GDM1 (cell line): ENCODE measurements at regions not wholly inside any gene's neighbourhood (a gene's known extent, or its start where the extent isn't known, plus 50 kb on each side); places are given as distances from the start of the nearest gene placed in this dataset.
"Not testable (repeated sequence)": the region's sequence is repeated elsewhere in the genome, so short reads cannot be mapped to it uniquely, and the experiment has no call there.

ENCODE experiments used
- DNase-seq: peaks from one replicate; lab custom pipeline; 2025; lab: John Stamatoyannopoulos, UW

DNA sequence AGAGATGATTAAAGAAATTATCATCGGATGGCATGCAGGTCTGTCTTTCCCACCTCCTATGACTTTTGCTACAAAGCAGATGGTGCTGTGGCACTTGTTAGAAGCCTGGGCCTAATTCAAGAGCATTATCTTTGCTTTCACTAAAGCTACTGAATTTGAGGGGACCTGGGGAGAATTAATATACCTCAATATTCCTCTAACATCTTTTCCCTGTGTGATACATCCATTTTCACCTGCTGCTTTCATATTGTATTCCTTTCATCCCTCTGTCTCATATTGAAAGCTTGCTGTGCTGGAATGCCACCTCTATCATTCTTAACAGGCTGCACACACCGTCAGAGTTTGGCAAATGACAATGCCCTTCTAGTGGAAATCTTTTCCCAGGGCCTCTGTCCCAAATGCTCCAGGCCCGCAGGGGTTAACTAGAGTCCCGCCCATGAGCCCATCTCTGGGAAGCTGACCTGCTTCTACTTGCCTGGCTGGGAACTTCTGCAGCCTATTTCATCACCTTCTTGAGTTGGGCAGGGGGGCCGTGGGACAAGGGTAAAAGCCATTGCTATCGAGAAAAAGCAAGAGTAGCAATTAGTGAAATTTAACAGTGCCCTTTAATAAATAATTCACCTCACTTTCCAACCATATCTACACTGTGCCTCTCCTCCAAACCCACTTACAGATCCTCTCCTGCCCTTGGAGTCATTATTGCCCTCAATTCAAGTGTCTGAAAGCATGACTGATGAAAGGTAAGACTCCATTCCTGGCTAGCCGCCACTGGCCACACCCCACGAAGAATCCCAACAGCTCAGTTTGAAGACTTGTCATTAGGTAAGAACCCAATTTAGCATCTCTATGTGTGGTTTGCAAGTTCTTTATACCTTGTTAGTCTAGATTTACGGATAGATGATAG lies 126.7 kb upstream of the BTG1 start:
- DNase-seq = no peak

DNA sequence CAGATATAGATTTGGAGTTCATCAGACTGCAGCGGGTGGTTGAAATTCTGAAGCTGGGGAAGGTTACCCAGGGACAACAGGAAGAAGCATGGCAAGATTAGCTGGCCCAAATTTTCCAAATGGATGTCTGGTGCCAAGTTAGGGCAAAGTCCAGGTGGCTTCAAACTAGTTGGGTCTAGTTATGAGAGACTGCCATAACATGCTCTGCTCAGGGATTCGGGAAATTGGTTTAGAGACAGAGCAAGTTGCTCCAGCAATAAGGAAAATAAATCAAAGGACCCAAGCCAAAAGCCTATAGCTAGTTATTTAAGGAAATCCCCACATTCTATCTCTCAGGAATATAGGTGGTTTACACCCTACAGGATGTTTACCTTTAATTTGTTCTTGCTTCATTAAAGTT lies 125.7 kb upstream of the BTG1 start:
- no peak for DNase-seq

DNA sequence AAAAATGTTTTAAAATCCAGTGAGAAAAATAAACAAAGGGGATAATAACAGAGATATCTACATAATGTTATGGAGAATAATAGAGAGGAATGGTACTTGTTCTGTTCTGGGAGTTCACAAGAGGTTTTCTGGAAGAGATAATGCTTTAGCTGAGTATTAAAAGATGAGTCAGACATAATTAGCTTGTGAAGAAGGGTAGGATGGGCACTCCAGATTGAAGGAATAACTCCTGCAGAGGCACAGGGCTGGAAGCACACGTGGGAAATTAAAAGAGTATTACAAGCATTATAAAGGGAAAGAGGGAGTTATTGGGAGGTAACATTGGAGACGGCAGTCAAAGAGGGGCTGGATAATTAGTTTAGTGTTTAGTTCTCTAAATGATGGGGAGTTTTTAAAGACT lies 124.9 kb upstream of the BTG1 start:
- DNase-seq = no peak

DNA sequence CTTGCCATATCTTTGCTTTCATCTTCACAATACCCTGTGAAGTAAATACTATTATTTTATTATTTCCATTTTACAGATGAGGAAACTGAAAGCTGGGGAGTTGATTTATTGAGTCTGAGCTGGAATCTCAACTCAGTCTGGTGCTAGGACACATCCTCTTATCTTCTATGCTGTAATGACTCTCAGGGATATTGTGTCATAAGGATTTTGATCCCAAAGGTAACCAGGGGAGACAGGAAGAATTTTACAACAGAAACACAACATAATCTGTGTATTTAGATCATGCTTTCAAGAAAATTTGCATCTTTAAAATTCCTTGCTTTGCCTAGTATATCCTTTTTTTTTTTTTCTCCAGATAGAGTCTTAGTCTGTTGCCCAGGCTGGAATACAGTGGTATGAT lies 123.3 kb upstream of the BTG1 start:
- no peak for DNase-seq

DNA sequence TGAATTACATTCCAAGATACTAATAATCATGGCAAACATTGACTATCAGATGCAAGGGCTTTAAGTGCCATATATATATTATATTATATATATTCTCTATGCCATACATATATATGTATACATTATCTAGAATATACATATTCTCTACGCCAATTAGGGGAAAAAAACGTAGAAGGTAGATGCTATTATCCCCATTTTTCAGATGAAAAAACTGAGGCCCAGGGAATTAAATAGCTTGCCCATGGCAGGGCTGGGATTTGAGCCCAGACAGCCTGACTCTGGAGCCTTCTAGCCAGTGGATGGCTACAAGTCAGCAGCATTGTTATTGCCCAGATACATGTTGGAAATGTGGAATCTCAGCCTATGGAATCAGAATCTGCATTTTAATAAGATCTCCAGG lies 116.0 kb upstream of the BTG1 start:
- DNase-seq = no peak

DNA sequence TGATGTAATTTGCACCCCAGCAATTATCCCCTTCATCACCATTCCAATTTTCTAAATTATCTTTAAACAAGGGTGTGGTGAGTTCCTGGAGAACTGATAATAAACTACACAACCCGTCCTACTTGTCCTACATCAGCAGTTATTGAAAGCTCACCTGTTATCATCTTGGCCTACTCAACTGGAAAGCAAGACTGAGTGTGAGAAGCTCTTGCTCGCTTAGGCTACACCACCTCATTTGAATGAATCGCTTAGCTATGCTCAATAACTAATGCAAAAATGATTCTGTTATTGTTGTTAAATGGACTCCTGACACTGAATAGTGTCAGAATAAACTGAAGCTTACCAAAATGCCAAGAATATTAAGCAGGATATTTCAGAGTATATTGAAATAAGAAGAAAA lies 115.4 kb upstream of the BTG1 start:
- DNase-seq = no peak

DNA sequence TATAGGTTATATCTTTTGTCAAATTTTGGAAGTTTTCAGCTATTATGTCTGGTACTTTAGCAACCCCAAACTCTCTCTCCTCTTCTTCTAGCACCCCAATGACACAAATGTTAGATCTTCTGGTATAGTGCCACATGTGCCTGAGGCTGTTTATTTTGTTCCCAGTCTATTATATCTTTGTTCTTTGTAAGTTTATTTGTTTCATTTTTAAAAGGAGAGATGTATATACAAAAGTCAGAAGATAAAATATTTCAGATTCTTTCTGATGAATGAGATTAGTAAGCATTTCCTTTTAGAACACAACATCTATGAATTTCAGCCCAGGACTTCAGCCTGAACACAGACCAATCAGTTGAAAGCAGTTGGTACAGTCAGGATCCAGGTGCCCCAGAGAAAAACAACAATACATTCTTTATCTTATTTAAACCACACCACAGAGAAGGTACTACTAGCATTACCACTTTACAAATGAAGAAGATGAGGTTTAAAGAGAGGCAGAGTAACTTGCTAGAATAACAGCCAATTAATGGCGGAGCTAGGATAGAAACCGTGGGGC lies 114.1 kb upstream of the BTG1 start:
- DNase-seq = no peak

DNA sequence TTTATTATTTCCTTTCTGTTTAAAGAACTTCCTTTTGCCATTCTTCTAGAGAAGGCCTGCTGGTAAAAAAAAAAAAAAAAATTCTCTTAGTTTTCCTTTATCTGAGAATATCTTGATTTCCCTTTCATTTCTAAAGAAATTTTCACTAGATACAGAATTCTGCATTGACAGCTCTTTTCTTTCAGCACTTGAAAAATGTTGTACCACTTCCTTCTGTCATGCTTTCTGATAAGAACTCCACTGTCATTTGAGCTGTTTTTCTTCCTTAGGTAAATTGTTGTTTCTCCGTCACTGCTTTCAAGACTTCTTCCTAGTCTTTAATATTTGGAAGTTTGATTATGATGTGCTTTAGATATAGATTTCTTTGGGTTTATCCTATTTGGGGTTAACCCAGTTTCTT lies 113.6 kb upstream of the BTG1 start:
- DNase-seq = no peak

DNA sequence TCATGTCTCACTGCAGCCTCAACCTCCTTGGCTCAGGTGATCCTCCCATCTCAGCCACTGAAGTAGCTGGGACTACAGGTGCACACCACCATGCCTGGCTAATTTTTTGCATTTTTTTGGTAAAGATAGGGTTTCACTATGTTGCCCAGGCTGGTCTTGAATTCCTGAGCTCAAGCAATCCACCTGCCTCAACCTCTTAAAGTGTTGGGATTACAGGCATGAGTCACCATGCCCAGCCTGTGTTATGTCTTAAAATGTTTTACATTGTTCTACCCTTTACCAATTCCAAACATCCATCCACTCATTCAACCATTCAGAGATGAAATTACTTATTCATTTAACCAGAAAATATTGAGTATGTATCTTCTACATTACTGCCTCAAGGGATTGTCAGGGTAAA lies 111.6 kb upstream of the BTG1 start:
- DNase-seq = no peak

DNA sequence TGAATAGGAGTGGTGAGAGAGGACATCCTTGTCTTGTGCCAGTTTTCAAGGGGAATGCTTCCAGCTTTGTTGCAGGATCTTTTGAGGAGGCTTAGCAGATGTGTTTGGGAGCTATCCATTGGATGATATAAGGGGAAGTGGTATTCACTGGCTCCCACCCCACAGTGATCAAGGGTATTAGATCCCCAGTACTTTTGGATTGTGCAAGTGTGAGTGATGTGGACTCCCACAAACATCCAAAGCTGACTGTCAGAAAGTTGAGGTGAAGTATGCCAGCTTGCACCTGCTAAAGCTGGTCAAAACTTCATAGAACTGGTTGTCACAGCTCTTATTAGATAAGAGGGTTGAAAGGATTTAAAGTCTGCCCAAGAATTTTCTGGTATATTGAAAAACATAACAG lies 110.1 kb upstream of the BTG1 start:
- DNase-seq = no peak

DNA sequence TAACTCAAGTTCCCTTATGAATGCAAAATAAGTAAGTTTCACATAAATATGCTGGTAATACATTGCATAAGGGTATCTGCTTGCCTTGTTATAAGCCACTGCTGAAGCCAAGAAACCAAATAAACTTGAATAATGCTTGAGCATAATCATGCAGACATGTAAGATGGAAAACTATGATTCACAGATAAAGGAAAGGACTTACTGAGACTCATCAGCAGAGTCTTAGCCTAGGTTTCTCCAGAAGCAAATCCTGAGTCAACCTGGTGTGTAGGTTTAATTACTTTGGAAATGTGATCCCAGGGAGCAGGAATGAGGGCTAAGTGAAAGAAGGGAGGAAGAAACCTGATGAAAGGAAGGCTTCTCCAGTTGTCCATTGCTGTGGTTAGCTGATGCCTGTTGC lies 107.7 kb upstream of the BTG1 start:
- DNase-seq = no peak

DNA sequence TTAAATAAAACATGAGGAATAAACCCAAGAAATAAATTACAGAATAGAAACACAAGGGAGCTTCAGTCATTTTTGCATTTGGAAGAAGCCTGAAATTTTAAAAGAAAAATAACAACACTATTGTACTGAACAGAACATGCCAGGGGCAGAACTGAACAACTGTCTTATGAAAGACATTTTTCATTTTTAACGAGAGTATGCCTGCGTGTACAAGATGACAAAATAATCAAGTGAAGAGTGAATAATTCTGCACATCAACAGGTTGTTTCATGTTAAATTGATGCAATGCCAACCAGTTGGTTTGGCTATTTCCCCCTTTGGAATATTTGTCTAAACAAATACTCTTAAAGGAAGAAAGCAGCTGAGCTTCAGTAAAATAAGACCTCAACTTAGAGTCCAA lies 103.3 kb upstream of the BTG1 start:
- no peak for DNase-seq

DNA sequence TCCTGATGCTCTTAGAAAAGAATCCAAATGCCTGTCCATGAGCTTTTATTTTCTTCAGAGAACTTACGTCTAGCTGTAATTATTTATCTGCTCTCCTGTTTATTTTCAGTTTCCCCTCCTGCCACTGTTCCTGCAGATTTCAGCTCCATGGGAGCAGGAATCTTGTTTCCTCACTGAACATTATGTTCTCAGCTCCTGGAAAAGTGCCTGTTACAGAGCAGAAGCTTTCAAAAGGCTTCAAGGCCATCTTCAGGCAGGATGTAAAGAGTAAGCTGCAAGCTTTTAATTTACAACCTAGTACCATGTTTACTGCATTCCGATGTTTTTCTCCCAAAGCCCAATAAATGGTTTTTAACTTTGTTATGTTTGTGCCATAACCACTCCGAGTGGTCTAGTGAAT lies 98.4 kb upstream of the BTG1 start:
- no peak for DNase-seq

DNA sequence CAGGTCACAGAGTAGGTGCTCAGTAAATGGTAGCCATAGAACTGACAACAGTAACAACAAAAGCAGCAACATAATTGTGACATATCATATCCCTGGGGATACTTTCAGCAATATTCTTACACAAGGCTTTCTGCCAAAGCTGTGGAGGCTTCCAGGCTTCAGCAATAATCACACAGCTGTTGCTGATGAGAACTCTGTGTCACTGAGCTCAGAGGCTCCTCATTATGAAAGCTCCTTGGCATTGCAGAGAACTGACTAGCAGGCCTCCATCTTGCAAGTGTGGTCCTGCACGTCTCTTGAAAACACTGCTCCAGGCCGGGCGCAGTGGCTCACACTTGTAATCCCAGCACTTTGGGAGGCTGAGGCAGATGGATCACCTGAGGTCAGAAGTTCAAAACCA lies 97.3 kb upstream of the BTG1 start:
- DNase-seq = no peak

DNA sequence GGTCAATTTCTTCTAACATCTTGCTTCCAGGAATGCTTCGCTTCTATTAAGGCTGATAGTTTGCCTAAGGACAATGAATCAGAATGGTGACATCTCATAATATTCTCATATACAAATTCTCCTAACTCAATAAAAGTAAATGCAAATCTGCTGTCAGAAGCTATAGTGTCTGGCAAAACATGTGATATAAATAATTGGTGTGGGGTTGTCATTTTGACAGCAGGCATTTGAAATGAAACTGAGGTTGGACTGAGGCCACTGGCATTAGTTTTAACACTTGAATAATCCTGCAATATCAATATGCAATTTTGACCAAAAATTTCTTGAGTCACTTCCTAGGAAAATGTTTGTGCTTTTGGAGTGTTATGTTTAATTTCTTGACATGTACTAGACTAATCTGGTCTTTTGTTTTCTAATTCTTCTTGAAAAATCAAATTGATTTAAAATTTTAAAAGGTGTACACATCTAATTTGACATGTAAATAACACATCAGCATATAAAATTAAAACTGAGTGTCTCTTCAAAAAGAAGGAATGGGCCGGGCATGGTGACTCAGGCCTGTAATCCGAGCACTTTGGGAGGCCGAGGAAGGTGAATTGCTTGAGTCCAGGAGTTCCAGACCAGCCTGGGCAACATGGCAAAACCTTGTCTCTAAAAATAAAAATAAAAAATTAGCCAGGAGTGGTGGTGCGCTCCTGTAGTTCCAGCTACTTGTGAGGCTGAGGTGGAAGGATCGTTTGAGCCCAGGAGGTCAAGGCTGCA lies 92.3 kb upstream of the BTG1 start:
- no peak for DNase-seq

DNA sequence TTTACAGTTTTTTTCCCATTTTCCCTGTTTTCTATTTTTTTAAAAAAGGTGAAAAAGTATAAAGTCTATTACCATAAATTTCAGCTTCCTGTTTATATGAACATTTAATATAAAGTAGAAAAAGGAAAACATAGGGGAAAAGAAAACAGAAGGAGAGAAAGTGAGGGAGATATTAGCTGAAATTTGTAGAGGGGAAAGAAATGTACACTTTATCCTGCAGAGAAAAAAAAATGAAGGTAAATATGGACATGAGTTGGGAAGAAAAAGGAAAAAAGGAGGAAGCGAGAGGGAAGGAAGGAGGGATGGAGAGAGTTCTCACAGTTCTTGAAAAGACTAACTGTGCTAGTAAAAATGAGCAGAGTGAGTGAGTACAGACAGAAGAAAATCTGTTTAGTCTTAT lies 91.6 kb upstream of the BTG1 start:
- no peak for DNase-seq

DNA sequence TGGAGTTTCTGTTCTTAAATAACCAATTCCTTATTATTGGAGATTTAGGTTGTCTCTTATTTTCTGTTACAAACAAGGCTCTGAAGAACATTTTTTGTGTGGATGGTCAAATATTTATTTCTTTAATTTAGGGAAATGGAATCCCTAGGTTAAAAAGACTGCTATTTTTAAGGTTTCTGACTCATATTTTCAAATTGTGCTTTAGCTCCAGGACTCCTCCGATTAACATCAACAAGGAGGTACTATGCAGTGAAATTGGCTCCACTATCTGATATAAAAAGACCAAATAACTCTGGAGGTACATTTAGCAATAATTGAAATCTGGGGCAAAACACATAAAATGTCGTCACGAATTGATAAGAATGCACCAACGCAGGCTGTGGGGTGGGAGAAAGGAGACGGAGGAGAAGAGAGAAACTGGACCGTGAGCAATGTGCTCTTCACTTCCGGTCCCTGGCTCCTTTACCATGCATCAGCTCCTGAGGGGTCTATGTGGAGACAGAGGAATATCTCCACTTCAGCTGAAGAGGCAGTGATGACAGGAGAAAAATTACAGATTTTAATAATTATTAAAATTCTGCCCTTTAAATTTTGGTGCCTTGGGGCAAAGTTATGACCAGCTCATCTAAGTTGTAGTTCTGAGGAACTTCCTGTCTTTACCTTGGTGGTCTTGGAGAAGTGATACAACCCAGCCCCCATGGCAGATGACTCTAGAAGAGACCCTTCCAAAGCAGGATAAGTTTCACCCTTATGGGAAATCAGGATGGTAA lies 90.2 kb upstream of the BTG1 start:
- no peak for DNase-seq

DNA sequence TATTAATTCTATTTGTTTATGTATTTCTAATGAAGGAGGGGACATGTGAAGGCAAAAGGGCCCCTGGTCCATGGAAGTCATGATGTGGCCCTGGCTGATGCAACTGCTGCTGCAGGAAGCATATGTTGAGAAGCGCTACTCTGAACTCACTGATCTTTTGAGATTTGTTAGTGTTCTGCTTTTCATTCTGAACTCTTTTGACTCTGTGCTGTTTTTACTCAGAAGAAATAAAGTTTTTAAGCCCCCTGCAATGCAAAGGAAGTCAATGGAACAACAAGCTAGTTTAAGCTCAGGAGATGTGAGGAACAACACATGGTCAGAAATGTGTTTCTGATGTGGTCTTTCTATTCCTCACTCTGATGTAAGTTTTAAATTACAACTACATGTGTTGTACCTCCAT lies 88.9 kb upstream of the BTG1 start:
- DNase-seq = no peak

DNA sequence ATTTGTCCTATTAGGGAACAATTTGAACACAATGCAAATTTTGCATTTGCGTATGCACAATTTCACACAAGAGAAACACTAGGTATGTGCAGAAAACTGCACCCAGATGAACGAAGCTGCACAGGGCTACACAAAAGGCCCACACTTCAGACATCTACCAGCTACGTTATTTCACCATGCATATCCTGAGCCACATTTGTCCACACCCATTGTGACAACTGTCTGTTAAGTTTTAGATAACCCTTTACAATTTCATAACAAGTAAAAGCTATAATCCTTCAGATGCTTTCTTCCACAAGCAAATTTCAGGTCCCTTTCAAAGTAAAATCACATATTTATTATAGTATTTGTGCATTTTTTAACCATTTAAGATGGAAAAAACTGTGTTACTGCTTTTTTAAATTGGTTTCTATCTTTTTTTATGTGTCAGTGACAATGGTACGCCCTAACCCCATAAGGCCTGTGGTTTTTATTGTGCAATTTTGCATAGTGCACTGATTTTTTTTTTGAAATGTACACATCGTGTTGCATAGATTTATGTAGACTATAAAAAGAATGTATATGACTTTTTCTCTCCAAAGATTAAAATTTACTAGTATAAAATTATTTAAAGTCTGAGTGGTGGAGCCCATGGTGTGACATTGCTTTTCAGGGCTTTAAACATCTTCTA lies 87.8 kb upstream of the BTG1 start:
- no peak for DNase-seq

DNA sequence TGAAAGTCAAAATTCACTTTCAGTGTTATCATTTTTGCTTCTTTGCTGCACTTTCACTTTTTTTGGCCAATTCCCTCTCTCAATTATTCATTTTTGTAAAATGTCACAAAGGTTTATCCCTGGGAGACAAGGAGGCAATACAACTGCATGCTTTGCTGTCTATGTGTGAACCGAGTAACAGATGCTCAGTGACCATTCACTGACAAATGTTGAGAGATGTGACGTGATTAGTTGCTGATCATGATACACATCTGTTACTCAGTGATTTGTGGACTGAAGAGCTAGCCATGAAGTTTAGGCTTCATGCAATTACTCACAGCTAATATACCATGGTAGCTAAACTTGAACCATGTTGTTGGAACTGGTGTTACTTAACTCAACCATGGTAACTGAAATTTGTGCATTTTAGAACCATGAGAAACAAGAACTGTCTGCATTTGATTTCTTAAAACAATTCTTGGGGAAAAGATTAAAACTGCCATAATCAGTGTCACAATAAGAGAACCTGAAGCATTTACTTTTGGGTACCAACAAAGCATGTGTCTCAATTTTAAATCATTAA lies 86.8 kb upstream of the BTG1 start:
- not testable (repeated sequence) for DNase-seq

DNA sequence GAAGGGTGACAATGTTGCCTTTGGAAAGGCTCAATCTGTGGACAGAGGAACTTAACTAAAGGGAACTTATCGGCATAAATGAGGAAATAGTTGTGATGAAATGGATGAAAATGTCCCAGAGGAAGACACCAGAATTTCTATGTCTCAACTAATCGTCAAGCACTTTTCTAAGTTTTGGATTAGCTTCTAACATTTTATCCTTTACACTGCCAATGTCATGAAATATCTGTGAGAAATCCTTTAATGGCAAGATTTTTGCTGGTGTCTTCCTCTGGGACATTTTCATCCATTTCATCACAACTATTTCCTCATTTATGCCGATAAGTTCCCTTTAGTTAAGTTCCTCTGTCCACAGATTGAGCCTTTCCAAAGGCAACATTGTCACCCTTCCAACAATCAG lies 86.3 kb upstream of the BTG1 start:
- not testable (repeated sequence) for DNase-seq

DNA sequence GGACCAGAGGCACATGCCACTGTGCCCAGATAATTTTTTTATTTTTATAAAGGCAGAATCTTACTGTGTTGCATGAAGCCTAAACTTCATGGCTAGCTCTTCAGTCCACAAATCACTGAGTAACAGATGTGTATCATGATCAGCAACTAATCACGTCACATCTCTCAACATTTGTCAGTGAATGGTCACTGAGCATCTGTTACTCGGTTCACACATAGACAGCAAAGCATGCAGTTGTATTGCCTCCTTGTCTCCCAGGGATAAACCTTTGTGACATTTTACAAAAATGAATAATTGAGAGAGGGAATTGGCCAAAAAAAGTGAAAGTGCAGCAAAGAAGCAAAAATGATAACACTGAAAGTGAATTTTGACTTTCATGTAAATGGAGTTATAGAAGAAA lies 85.9 kb upstream of the BTG1 start:
- DNase-seq = not testable (repeated sequence)
